ENCODE measurements at regions not wholly inside any gene's neighbourhood (a gene's known extent, or its start where the extent isn't known, plus 50 kb on each side); places are given as distances from the start of the nearest gene placed in this dataset.
"Not testable (repeated sequence)": the region's sequence is repeated elsewhere in the genome, so short reads cannot be mapped to it uniquely, and the experiment has no call there.

DNA sequence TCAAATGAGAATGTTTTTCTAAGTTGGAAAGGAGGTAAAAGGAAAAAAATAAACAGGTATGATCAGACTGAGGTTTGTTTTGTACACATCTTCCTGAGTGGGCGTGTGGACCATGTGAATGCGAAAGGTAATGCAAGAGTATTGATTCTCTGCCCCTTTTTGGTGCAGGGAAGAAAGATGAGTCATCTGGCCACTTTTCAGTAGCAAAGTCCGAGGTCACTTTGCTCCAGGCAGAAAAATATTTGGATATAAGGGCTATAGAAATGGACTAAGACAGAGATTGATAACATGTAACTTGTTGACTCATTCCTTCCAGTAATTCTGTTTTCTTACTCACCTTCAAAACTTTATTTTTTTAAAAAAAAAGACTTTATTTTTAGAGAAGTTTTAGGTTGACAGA is 130.5 kb downstream of the DSEL start:
- 0 out of 2 replicates have a peak, but pooled peaks have one; percentile 20 for TF ChIP-seq GABPB1 (CRISPR knock-in tag; IDR thresholded peaks at IDR 0.05)
- TF ChIP-seq, protein P1, sequence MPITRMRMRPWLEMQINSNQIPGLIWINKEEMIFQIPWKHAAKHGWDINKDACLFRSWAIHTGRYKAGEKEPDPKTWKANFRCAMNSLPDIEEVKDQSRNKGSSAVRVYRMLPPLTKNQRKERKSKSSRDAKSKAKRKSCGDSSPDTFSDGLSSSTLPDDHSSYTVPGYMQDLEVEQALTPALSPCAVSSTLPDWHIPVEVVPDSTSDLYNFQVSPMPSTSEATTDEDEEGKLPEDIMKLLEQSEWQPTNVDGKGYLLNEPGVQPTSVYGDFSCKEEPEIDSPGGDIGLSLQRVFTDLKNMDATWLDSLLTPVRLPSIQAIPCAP (CRISPR knock-in tag; IDR thresholded peaks at IDR 0.05): no peak
- Mint-ChIP-seq H3K4me3 (no peak overlapping the region), H3K4me1 (no peaks in the 10 kb centered on the region), H3K36me3 (no peaks in the 10 kb centered on the region), H3K9me3 (no peaks in the 10 kb centered on the region), H3K27ac (no peak overlapping the region), H3K27me3 (ENCODE audit: low read depth) (no peaks in the 10 kb centered on the region)
- DNase-seq (ENCODE audit: low spot score) (no peak), ATAC-seq (no peak)
- CTCF ChIA-PET: no interaction called here
- POLR2A ChIA-PET: no interaction called here

DNA sequence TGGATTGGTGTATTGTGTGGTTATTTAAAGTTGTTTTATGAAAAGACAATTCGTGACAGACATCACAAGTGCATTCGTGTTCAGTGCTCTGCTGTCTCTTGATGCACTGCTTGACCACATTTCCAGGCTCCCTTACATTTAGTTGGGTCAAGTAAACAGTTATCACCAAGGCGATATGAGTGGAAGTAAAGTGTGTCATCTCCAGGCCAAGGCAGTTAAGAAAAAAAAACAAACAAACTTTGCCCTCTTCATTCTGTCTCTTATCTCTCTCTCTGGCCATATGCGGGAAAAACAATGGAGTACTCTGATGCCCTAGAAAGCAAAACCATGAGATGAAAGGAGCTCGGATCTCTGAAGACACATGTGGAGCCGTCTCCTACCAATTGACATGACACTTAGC is 131.1 kb downstream of the DSEL start:
- ATAC-seq: no peak
- CTCF ChIA-PET: no interaction called here
- POLR2A ChIA-PET: interaction anchor here (0.6 kb wide), 1 partner anchor 20 kb away, joined by 3 read pairs; no protein-coding TSS in a partner anchor

GRCh38 chr18:67384057-67384456 is 132.5 kb downstream of the DSEL start:
- DNase-seq (ENCODE audit: low spot score); H3K27ac Mint-ChIP-seq; H3K27me3 Mint-ChIP-seq (ENCODE audit: low read depth); H3K9me3 Mint-ChIP-seq; ATAC-seq; POLR2A ChIA-PET; CTCF ChIA-PET; H3K36me3 Mint-ChIP-seq; H3K4me1 Mint-ChIP-seq; H3K4me3 Mint-ChIP-seq: not testable (repeated sequence)

More for the DNA sequence above, 131.1 kb downstream of the DSEL start:
- H3K36me3 Mint-ChIP-seq: no peaks in the 10 kb centered on the region
- no peaks in the 10 kb centered on the region for H3K9me3 Mint-ChIP-seq
- H3K27me3 Mint-ChIP-seq (ENCODE audit: low read depth): no peaks in the 10 kb centered on the region
- H3K27ac Mint-ChIP-seq: no peak overlapping the region
- DNase-seq (ENCODE audit: low spot score): no peak
- H3K4me3 Mint-ChIP-seq: no peak overlapping the region
- no peak for TF ChIP-seq ERG (CRISPR knock-in tag; IDR thresholded peaks at IDR 0.05)
- TF ChIP-seq GTF2I (CRISPR knock-in tag; conservative IDR thresholded peaks at IDR 0.05): no peak
- TF ChIP-seq CBFB (CRISPR knock-in tag; IDR thresholded peaks at IDR 0.05; ENCODE audit: low read depth): no peak
- TF ChIP-seq ZNF423 (CRISPR knock-in tag; IDR thresholded peaks at IDR 0.05): no peak
- no peak for TF ChIP-seq JAZF1 (CRISPR knock-in tag; IDR thresholded peaks at IDR 0.05)
- TF ChIP-seq PRRX2 (CRISPR knock-in tag; IDR thresholded peaks at IDR 0.05): no peak
- TF ChIP-seq, protein P2, sequence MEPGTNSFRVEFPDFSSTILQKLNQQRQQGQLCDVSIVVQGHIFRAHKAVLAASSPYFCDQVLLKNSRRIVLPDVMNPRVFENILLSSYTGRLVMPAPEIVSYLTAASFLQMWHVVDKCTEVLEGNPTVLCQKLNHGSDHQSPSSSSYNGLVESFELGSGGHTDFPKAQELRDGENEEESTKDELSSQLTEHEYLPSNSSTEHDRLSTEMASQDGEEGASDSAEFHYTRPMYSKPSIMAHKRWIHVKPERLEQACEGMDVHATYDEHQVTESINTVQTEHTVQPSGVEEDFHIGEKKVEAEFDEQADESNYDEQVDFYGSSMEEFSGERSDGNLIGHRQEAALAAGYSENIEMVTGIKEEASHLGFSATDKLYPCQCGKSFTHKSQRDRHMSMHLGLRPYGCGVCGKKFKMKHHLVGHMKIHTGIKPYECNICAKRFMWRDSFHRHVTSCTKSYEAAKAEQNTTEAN (CRISPR knock-in tag; IDR thresholded peaks at IDR 0.05): no peak
- no peak for TF ChIP-seq ARID4B (CRISPR knock-in tag; IDR thresholded peaks at IDR 0.05; ENCODE audit: borderline replicate concordance)
- TF ChIP-seq ATF2 (CRISPR knock-in tag; IDR thresholded peaks at IDR 0.05; ENCODE audit: borderline replicate concordance, low read depth): no peak
- peaks cover 3% of the 10 kb centered on the region; the same call in 1 of the 2 replicates for H3K4me1 Mint-ChIP-seq
